GM21717 (cell line): ENCODE measurements at regions not wholly inside any gene's neighbourhood (a gene's known extent, or its start where the extent isn't known, plus 50 kb on each side); places are given as distances from the start of the nearest gene placed in this dataset.

ENCODE experiments used
- ATAC-seq: cut with Tn5 transposase; IDR thresholded peaks from one replicate; pipeline ENCODE4 v1.9.1; 2021; ENCODE audit warnings: mild to moderate bottlenecking, moderate library complexity; ENCODE audit not compliant: unreplicated experiment

DNA sequence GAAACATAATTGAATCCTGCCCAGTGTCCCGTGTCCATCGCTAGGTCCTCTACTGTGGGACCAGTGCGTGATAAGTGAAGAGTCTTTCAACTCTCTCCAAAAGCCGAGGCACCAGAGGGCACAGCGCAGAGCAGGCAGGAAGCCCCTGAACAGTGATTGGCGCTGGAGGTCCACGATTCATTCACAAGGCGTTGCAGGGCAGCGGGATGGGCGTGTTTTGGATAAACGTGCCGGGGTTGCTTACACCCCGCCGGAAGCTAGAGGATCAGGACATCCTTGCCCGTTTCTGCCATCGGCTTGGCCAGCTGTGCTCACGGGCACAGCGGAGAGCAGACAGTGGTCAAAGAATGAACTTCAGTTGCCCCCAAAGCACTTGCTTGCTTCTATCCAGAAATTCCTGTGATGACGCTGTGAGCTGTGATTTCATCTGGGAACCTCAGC is 86.0 kb upstream of the PFKP start:
- ATAC-seq = no peak

GRCh38 chr10:2980791-2981360 is 86.5 kb upstream of the PFKP start:
- no peak for ATAC-seq

GRCh38 chr10:2980116-2980515 is 87.2 kb upstream of the PFKP start:
- no peak for ATAC-seq

GRCh38 chr10:2979306-2979705 is 88.0 kb upstream of the PFKP start:
- no peak for ATAC-seq

GRCh38 chr10:2978574-2979273 is 88.6 kb upstream of the PFKP start:
- ATAC-seq = no peak

GRCh38 chr10:2978111-2978510 is 89.2 kb upstream of the PFKP start:
- no peak for ATAC-seq

DNA sequence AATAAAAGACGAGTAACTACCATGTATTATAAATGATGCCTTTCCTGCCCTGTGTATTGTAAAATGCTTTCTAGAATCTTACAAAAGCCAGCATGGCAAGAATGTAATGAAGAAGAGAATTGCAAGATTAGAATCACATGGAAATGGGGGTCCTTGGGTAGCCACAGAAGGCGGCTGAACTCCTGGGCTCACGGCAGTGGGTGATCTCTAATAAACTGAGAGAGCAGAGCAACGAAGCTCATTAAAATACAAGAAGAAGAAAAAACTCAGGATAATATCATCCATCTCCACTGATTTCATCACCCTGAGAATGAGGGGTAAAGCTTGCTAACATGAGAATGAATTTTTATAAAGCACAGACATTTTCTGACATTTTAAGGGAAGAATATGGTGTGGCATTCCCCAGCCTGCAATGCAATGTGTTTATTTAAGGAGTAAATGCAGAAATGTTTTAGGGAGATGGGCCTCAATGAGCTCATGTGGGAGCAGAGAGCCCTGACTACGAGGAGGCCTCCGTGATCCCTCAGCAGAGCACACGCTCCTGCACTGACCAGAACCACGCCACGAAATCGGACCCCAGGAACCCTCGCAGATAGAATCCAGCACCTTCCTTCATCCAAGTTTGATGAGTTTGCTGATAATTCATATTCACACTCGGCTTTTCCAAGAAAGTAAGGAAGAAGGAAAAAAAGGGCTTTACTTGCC is 92.7 kb upstream of the PFKP start:
- ATAC-seq = no peak

DNA sequence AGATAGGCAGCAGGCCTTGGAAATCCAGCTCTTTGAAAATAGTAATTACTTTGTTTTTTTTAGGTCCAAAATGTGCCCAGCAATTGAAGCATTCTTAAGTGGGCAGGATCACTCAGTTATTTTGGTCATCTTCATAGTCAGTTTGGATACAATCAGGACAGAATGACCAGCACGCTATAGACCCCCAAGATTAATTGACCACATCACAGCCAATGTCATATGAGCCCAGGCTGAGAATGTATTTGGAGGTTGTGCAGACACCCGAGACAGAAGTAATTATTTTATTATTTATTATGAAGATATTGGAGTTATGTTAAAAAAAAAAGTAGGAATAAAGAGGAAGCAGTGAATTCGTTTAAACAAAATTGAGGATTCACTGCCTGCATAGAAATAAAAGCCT is 93.3 kb upstream of the PFKP start:
- ATAC-seq = no peak

DNA sequence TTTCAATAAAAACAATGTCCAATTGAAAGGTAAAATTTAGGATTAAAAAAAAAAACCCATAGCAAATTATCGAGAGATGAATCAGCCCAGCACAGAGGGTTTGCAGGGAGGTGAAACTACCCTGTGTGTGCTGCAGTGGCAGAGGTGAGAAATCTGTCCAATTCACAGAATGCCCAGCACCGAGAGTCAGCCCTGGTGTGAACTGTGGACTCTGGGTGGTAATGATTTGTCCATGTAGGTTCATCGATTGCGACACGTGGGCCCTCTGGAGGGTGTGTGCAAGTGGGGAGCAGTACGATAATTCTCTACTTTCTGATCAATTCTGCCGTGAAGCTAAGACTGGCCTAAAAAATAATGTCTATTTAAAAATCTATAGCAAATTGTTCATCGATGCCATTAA is 94.5 kb upstream of the PFKP start:
- ATAC-seq = no peak

- ATAC-seq = no peak
Measured at GRCh38 chr10:2972216-2972615, 95.1 kb upstream of the PFKP start.

GRCh38 chr10:2970190-2970823 is 97.0 kb upstream of the PFKP start:
- ATAC-seq = no peak

DNA sequence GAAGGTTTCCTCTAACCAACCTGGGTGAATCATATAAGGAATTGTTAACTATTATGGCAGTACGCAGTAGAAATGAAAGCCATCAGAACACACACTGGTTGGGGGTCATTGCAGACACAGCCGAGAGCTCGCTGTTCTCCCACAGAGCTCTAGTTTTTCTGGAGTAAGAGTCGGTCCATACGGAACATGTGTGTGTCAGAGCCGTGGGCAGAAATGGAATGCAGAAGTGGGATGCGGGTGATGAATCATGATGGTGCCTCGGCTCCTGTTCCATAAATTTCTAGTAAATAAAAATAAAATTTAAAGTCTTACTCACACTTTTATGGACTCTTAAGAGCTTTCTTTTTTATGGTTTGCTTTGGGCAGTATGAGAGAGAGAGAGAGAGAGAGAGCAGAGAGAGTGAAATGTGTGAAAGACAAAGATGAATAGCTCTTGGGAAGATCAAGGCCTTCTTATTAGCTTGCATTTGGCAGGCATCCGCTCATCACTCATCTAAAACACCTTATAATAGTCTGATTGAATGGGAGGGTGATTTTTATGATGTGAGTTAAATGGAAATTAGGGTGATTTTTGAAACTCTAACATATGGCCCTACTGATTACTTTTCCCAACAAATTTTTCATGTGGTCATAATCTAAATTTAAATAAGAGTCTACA is 98.8 kb upstream of the PFKP start:
- ATAC-seq = no peak

GRCh38 chr10:2966134-2966533 is 101.2 kb upstream of the PFKP start:
- ATAC-seq = no peak

- no peak for ATAC-seq
Measured at GRCh38 chr10:2964632-2965296, 102.6 kb upstream of the PFKP start.

GRCh38 chr10:2963889-2964631 is 103.3 kb upstream of the PFKP start:
- no peak for ATAC-seq

DNA sequence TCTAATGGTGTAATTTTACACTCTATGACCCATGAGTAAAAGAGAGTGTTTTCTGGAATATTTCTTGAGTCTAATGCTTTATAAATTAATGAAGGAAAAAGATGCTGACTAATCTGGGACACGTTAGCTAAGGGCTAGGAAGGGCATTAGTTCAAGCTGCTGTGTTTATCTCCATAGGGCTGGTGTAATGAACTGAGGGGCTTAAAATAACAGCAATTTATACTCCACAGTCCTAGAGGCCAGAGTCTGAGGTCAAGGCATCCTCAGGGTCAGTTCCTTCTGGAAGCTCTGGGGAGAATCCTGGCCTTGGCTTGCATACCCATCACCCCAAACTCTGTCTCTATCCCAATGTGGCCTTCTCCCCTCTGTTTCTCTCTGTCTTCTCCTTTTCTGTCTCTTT is 105.2 kb upstream of the PFKP start:
- ATAC-seq = no peak

DNA sequence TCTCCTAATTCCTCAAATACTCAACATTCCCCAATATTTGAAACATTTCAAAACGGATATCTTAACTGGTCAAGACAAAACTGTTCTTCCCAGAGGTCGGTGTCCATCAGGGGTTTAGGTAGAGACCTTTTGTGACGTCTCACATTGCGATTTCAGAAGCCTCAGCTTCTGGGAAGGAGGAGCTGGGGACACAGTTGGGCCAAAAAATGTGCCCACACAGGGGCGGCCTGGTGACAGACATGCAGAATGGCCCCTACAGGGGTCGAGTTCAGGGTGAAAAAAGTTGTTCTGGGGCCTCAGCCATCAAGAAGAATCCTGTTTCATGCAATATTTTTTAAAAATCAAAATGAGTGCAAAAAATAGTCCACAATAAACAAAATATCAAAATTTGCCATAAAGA is 108.7 kb upstream of the PFKP start:
- no peak for ATAC-seq

DNA sequence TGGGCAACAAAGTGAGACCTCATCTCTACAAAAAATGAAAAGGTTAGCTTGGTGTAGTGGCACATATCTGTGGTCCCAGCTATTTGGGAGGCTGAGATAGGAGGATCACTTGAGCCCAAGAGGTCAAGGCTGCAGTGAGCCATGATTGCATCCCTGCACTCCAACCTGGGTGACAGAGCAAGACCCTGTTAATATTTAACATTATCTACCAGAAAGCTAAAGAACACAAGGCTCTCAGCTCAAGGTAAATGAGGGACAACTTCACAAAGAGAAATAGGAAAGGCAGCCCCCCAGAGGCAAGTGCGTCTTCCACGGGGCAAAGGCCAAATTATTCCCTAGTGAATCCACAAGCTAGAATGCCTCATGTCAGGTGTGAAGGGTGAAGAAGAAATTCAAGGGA is 109.6 kb upstream of the PFKP start:
- no peak for ATAC-seq

- ATAC-seq = no peak
Measured at GRCh38 chr10:2955064-2955463, 112.3 kb upstream of the PFKP start.

DNA sequence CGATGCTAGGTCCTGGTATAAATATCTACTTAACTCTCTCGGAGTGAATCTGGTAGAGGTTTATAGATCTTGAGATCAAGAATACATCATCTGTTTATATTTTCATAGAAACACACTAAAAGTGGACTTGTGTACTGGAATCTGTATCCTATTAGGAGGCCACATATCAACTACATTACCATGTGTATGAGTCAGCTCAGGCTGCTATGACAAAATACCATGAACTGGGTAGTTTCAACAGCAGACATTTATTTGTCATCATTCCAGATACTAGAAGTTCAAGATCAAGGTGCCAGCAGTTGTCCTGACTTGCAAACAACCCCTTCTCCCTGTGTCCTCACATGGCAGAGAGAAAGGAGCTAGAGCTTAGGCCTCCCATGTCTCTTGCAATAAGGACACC is 113.9 kb upstream of the PFKP start:
- ATAC-seq = no peak
